IPS-NIHi7 (cell line): ENCODE measurements at regions not wholly inside any gene's neighbourhood (a gene's known extent, or its start where the extent isn't known, plus 50 kb on each side); places are given as distances from the start of the nearest gene placed in this dataset.

Experiments
- DNase-seq: peaks from one replicate; pipeline ENCODE4 v3.0.0; 2012; ENCODE audit warnings: mixed read lengths; ENCODE audit errors: extremely low spot score

DNA sequence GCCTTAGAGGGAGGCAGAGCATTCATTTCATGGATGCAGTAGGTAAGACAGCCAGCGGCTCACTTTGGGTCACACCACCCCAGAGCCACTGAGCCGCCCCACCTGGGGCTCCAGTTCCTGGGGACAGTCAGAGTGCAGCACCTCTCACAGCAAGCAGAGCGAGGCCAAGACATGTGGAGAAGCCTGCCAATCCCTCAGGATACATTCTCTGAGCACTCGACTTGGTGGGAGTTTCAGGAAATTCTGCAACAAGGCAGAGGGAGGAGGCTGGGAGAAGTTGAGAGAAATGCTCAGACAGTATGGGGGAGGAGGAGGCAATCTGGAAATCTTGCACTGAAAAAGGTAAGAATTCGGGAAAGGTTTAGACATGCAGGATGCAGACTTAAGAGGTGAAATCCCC, 60.8 kb upstream of the WLS start:
- DNase-seq: no peak

- no peak for DNase-seq
These were observed 59.5 kb upstream of the WLS start for GRCh38 chr1:68291688-68292384.

- no peak for DNase-seq
These were observed 54.9 kb upstream of the WLS start for GRCh38 chr1:68287241-68287640.

- no peak for DNase-seq
These were observed 52.7 kb upstream of the WLS start for GRCh38 chr1:68285046-68285445.

DNA sequence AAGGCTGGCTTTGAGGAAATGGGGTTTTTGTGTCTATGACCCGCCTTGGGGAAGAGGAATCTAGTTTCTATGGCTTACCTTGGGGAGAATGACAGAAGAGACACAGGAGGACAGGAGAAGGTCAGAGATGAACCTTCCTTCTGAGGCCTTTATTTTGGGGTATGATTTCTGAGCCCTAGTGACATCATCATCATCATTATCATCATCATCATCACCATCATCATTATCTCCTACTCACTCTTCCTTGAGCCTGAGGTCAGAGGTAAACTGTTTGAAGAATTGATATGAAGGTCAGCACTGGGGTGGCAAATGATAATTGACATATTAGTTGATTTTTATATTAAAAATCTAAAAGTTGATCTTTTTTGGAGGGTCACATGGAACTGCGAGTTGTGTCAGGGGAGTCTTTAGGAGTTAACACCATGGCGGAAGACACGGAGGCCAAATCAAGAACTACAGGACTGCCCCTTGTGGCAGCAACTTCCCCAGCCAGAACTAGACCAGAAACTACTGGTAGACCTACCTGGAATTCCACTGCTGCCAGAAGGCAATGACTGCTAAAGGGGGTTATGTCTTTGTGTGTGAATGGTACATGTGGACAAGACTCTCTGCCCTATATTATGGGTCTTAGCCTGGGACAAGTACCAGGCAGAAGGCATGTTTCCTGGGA, 49.8 kb upstream of the WLS start:
- no peak for DNase-seq
